Left lung (tissue), 4 donors: ENCODE measurements at regions not wholly inside any gene's neighbourhood (a gene's known extent, or its start where the extent isn't known, plus 50 kb on each side); places are given as distances from the start of the nearest gene placed in this dataset.
"Not testable (repeated sequence)": the region's sequence is repeated elsewhere in the genome, so short reads cannot be mapped to it uniquely, and the experiment has no call there.

Source experiments
- ATAC-seq: fragments of 200-7000 bp; cut with Tn5 transposase; one replicate; pipeline ENCODE4 v1.9.1; 2020; ENCODE audit warnings: moderate library complexity
- DNase-seq, 4 donors: peaks; one replicate each; pipeline ENCODE4 v3.0.0-alpha.2; 2013 to 2020
- H3K27ac ChIP-seq, 2 donors: fragments of 200-600 bp; sonication (generic) in 1 of 2; one replicate each; pipeline versions ENCODE4 v1.5.0 to v1.8.0; 2020 to 2021
- H3K27me3 ChIP-seq, 2 donors: fragments of 200-600 bp; sonication (generic) in 1 of 2; one replicate each; pipeline versions ENCODE4 v1.5.0 to v1.8.0; 2020 to 2021
- H3K36me3 ChIP-seq, 2 donors: fragments of 200-600 bp; sonication (generic) in 1 of 2; one replicate each; pipeline versions ENCODE4 v1.5.0 to v1.8.0; 2020 to 2021
- H3K4me1 ChIP-seq, 2 donors: fragments of 200-600 bp; one replicate each; pipeline ENCODE4 v1.8.0; 2021
- H3K4me3 ChIP-seq, 2 donors: fragments of 200-600 bp; sonication (generic) in 1 of 2; one replicate each; pipeline versions ENCODE4 v1.5.0 to v1.8.0; 2020 to 2021; ENCODE audit warnings: mild to moderate bottlenecking in 1 of 2
- H3K9me3 ChIP-seq, 2 donors: fragments of 200-600 bp; sonication (generic) in 1 of 2; one replicate each; pipeline versions ENCODE4 v1.5.0 to v1.8.0; 2020 to 2021
- intact Hi-C, 2 donors: fragments of 100-400 bp; cut with DNase I; formaldehyde crosslinking; loops; one replicate each; pipeline versions ENCODE4 v1.11.2 to v1.14.2; 2022
- TF ChIP-seq, protein P1 (sequence below), 2 donors: fragments of 200-600 bp; sonication (generic) in 1 of 2; IDR thresholded peaks; one replicate each; pipeline versions ENCODE4 v1.5.0 to v1.8.0; 2021; ENCODE audit warnings: antibody characterized with exemption in 2 of 2
- donor health status: DM: no; HTN: yes; CAD: no.
- donor health status: DM: no; HTN: no; CAD: no.

DNA sequence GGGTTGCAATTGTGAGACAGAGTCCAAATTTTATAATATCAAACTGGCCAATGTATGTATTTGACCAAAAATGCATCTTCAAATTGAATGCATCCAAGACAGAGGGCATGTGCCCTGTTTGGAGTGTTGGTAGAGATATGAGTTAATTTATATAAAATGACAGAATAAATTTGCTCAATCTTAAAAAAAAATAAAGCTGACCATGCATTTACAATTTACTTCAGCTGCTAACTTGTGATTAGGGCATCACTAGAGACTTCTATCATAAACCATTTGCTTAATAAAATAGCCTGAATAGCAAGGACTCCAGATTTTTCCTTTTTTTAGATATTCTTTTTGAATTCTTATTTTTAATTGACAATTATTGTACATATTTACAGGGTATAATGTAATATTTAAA lies 1345.8 kb downstream of the CDH11 start:
- no peak for ATAC-seq
- TF ChIP-seq, protein P1, sequence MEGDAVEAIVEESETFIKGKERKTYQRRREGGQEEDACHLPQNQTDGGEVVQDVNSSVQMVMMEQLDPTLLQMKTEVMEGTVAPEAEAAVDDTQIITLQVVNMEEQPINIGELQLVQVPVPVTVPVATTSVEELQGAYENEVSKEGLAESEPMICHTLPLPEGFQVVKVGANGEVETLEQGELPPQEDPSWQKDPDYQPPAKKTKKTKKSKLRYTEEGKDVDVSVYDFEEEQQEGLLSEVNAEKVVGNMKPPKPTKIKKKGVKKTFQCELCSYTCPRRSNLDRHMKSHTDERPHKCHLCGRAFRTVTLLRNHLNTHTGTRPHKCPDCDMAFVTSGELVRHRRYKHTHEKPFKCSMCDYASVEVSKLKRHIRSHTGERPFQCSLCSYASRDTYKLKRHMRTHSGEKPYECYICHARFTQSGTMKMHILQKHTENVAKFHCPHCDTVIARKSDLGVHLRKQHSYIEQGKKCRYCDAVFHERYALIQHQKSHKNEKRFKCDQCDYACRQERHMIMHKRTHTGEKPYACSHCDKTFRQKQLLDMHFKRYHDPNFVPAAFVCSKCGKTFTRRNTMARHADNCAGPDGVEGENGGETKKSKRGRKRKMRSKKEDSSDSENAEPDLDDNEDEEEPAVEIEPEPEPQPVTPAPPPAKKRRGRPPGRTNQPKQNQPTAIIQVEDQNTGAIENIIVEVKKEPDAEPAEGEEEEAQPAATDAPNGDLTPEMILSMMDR (IDR thresholded peaks at IDR 0.05): no peak
- intact Hi-C loops: no loop called here

GRCh38 chr16:63774302-63774701 lies 1347.6 kb downstream of the CDH11 start:
- Histone ChIP-seq H3K4me1 (no peaks in the 10 kb centered on the region), H3K4me3 (no peak overlapping the region), H3K27ac (no peak overlapping the region), H3K27me3 (no peaks in the 10 kb centered on the region), H3K36me3 (no peaks in the 10 kb centered on the region), H3K9me3 (no peaks in the 10 kb centered on the region)
- intact Hi-C loops: no loop called here
- TF ChIP-seq, protein P1 (IDR thresholded peaks at IDR 0.05): no peak
- DNase-seq: no peak
- ATAC-seq: no peak

More for the DNA sequence above, 1345.8 kb downstream of the CDH11 start:
- Histone ChIP-seq H3K9me3 (no peaks in the 10 kb centered on the region), H3K27me3 (no peaks in the 10 kb centered on the region), H3K4me1 (no peaks in the 10 kb centered on the region), H3K27ac (no peak overlapping the region), H3K4me3 (no peak overlapping the region), H3K36me3 (no peaks in the 10 kb centered on the region)
- DNase-seq: no peak

- Histone ChIP-seq H3K27me3 (no peaks in the 10 kb centered on the region), H3K36me3 (no peaks in the 10 kb centered on the region), H3K4me3 (no peak overlapping the region), H3K27ac (no peak overlapping the region), H3K9me3 (peaks cover 0 to 4% of the 10 kb centered on the region in 2 donors), H3K4me1 (no peaks in the 10 kb centered on the region)
- ATAC-seq: no peak
- DNase-seq: peak in 1 of 4 donors; percentile 10
- TF ChIP-seq, protein P1 (IDR thresholded peaks at IDR 0.05): no peak
- intact Hi-C loops: no loop called here
Observed at GRCh38 chr16:63769211-63769610, 1352.7 kb downstream of the CDH11 start.

DNA sequence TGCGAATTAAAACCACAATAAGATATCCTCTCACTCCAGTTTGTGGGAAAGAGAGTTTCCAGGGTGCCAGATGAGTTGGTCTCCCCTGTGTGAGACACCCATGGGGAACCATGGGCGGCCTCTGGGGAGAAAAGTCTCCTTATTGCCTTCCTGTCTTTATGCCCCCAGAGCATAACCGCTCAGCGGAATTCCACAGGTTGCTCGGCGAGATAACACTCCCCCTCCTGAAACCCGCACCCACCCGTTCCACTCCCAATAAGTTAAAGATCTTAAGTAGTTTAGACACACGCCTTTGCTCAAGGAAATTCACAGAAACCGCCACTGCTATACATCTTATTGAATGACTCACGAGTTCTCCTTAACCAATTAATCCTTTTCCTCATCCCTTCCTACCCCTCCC lies 1361.6 kb downstream of the CDH11 start:
- H3K4me3 ChIP-seq, DNase-seq, intact Hi-C loops, H3K27me3 ChIP-seq, H3K27ac ChIP-seq, H3K9me3 ChIP-seq, H3K4me1 ChIP-seq, ATAC-seq, H3K36me3 ChIP-seq: not testable (repeated sequence)

DNA sequence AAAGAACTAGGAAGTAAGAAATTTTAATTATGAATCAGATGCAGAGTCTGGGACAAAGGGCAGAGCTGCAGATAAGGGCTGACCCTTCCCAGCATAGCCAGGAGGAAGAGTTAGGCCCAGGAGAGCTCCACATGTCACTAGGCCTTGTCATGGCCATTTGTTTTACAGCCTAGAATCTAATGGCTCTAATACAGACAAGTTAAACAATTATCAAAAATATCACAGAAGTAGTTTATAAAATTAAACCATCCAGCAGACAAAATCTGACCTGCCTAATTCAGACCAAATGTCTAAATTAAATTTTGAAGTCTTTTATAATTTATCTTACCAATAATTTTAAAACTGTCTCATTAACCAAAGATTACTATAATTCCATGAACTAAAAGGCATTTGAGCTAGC lies 1369.5 kb downstream of the CDH11 start:
- intact Hi-C loops: no loop called here
- H3K4me1 ChIP-seq: no peaks in the 10 kb centered on the region
- H3K4me3 ChIP-seq: no peak overlapping the region
- H3K27ac ChIP-seq: no peak overlapping the region
- TF ChIP-seq, protein P1 (IDR thresholded peaks at IDR 0.05): no peak
- ATAC-seq: no peak
- H3K36me3 ChIP-seq: no peaks in the 10 kb centered on the region
- H3K9me3 ChIP-seq: peaks cover 0 to 3% of the 10 kb centered on the region in 2 donors
- H3K27me3 ChIP-seq: no peaks in the 10 kb centered on the region
- DNase-seq: no peak

DNA sequence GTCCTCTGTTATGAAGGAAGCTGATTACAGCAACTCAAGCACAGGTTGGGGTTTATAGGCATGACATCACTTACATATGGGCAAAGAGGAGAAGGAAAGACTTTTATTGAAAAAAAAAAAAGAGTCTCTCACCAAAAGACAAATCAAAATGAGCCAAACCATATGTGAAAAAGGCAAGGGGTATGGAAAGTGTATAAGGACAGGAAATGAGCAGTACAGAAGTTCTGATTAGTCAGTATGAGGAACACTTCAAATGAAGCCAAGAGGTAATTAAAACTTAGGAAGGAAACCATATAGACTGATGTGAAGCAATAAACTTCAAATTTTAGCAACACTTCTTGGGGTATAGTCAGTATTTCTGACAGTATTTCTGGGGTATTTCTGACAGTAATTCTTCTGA lies 1372.6 kb downstream of the CDH11 start:
- no peak overlapping the region for H3K4me3 ChIP-seq
- intact Hi-C loops: no loop called here
- H3K27ac ChIP-seq: no peak overlapping the region
- TF ChIP-seq, protein P1 (IDR thresholded peaks at IDR 0.05): no peak
- H3K4me1 ChIP-seq: no peaks in the 10 kb centered on the region
- ATAC-seq (no peak), DNase-seq (no peak)
- no peaks in the 10 kb centered on the region for H3K36me3 ChIP-seq
- H3K27me3 ChIP-seq: no peaks in the 10 kb centered on the region
- no peaks in the 10 kb centered on the region for H3K9me3 ChIP-seq
